Mucosa of descending colon (tissue), 3 donors: ENCODE measurements at regions not wholly inside any gene's neighbourhood (a gene's known extent, or its start where the extent isn't known, plus 50 kb on each side); places are given as distances from the start of the nearest gene placed in this dataset.

Source experiments
- ATAC-seq: fragments of 200-7000 bp; cut with Tn5 transposase; one replicate; pipeline ENCODE4 v1.9.1; 2020; ENCODE audit warnings: mild to moderate bottlenecking, moderate library complexity
- DNase-seq, 3 donors: peaks; one replicate each; pipeline ENCODE4 v3.0.0-alpha.2; 2020
- H3K36me3 ChIP-seq: fragments of 200-600 bp; one replicate; pipeline ENCODE4 v1.8.0; 2021; ENCODE audit warnings: low read depth, mild to moderate bottlenecking
- H3K4me1 ChIP-seq: fragments of 200-600 bp; one replicate; pipeline ENCODE4 v1.8.0; 2021; ENCODE audit warnings: low read depth, mild to moderate bottlenecking
- H3K4me3 ChIP-seq: fragments of 200-600 bp; one replicate; pipeline ENCODE4 v1.8.0; 2021; ENCODE audit warnings: mild to moderate bottlenecking
- H3K9me3 ChIP-seq: fragments of 200-600 bp; one replicate; pipeline ENCODE4 v1.8.0; 2021; ENCODE audit warnings: mild to moderate bottlenecking
- CTCF ChIP-seq: fragments of 200-600 bp; IDR thresholded peaks from one replicate; pipeline ENCODE4 v1.8.0; 2022; ENCODE audit warnings: antibody characterized with exemption, mild to moderate bottlenecking
- intact Hi-C, 2 donors: fragments of 100-400 bp; cut with DNase I in 1 of 2; cut with micrococcal nuclease in 1 of 2; formaldehyde crosslinking; loops; one replicate each; pipeline versions ENCODE4 v1.11.0 to v1.11.1; 2022; cut with DNase I, micrococcal nuclease
- donor health status: DM: no; HTN: no; CAD: no; lungs with moderate emphysema.
- donor health status: DM: no; HTN: no; CAD: no.
- donor health status: DM: no; HTN: yes; CAD: no.

GRCh38 chr6:56297022-56297989 is 49.9 kb upstream of the COL21A1 start:
- intact Hi-C loops: no loop called here
- ATAC-seq: no peak

More at GRCh38 chr6:56297022-56297989, 49.9 kb upstream of the COL21A1 start:
- Histone ChIP-seq H3K4me1 (no peaks in the 10 kb centered on the region), H3K36me3 (no peaks in the 10 kb centered on the region), H3K4me3 (no peak overlapping the region), H3K9me3 (no peaks in the 10 kb centered on the region)
- no peak for DNase-seq
- TF ChIP-seq CTCF: no peak
